Kidney epithelial cell (primary cell): ENCODE measurements at regions not wholly inside any gene's neighbourhood (a gene's known extent, or its start where the extent isn't known, plus 50 kb on each side); places are given as distances from the start of the nearest gene placed in this dataset.

Experiments
- DNase-seq: peaks from one replicate; pipeline ENCODE4 v3.0.0-alpha.2; 2010; ENCODE audit warnings: low read depth
- H3K27me3 ChIP-seq: 2 replicates; pipeline ENCODE4 v1.6.0; 2011; ENCODE audit warnings: low read length; ENCODE audit not compliant: control insufficient read depth, insufficient read depth
- H3K36me3 ChIP-seq: 2 replicates; pipeline ENCODE4 v1.5.1; 2011; ENCODE audit warnings: low read length; ENCODE audit not compliant: control insufficient read depth, insufficient read depth
- H3K4me3 ChIP-seq: 2 replicates; pipeline ENCODE4 v1.5.1; 2011; ENCODE audit warnings: low read depth, mild to moderate bottlenecking, control low read depth, low read length
- CTCF ChIP-seq: IDR thresholded peaks from 2 replicates; pipeline ENCODE4 v1.5.1; 2011; ENCODE audit warnings: mild to moderate bottlenecking, moderate library complexity, low read length, control low read depth, inconsistent platforms; ENCODE audit not compliant: insufficient read depth, poor library complexity, severe bottlenecking

GRCh38 chr7:25032774-25033743, 53.1 kb upstream of the OSBPL3 start:
- Histone ChIP-seq H3K4me3 (no peak overlapping the region), H3K36me3 (no peaks in the 10 kb centered on the region), H3K27me3 (no peaks in the 10 kb centered on the region)
- DNase-seq = no peak
- TF ChIP-seq CTCF = no peak

- peak; percentile 12 for TF ChIP-seq CTCF
- Histone ChIP-seq H3K36me3 (no peaks in the 10 kb centered on the region), H3K4me3 (no peak overlapping the region), H3K27me3 (no peaks in the 10 kb centered on the region)
- peak; percentile 35 for DNase-seq
Observed at GRCh38 chr7:25031432-25031831, 51.5 kb upstream of the OSBPL3 start.

- no peak for TF ChIP-seq CTCF
- DNase-seq = no peak
- H3K36me3 ChIP-seq = no peaks in the 10 kb centered on the region
Observed at GRCh38 chr7:25031007-25031406, 51.0 kb upstream of the OSBPL3 start.

More at GRCh38 chr7:25031007-25031406, 51.0 kb upstream of the OSBPL3 start:
- Histone ChIP-seq H3K4me3 (no peak overlapping the region), H3K27me3 (no peaks in the 10 kb centered on the region)
